ENCODE measurements at regions not wholly inside any gene's neighbourhood (a gene's known extent, or its start where the extent isn't known, plus 50 kb on each side); places are given as distances from the start of the nearest gene placed in this dataset.

DNA sequence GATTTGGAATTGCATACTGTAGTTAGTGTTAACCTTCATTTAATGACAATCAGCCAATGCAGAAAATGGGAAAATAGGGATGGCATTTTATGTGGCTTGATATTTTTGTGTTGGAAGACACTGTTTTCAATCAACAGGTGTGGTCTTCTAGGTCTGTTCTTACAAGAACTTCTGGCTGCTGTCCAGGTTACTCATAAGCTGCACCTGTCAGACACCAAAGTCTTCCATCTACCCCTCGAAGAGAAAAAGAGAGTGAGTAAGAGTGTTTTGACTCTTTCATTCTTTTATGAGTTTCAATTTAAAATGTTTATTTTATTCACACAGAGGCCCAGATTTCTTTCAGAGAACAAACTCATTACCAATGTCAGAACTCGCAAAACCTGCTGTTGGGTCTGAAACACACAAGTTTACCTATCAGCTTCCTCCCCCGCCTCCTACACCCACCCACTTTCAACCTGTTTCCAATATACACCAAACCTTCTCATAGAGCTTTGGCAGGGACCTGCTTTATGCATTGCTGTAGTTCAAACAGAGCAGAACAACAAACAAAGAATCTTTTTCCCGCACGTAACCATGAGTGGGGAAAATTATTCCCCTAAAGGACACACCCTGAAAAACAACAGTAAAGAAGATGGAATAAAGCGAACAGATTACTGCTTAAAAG lies 767.7 kb upstream of the ALCAM start:
- no peak overlapping the region for H3K4me3 Mint-ChIP-seq
- H3K27me3 ChIP-seq (ENCODE audit: control insufficient read depth in 1 of 2, insufficient read depth in 2 of 2, low read length in 2 of 2) = no peaks in the 10 kb centered on the region
- H3K9me3 ChIP-seq (ENCODE audit: control insufficient read depth in 1 of 2, insufficient read depth in 1 of 2, low read length in 2 of 2) = no peaks in the 10 kb centered on the region

GRCh38 chr3:104604326-104605010 lies 762.2 kb upstream of the ALCAM start:
- no peak overlapping the region for H3K27ac Mint-ChIP-seq
- no peak for TF ChIP-seq CTCF (IDR thresholded peaks at IDR 0.05)
- no peak for ATAC-seq (ENCODE audit: poor library complexity)
- H3K27me3 Mint-ChIP-seq = peaks cover 11% of the 10 kb centered on the region
- Histone ChIP-seq H3K4me1 (ENCODE audit: insufficient read depth, low read length) (no peaks in the 10 kb centered on the region), H3K4me3 (ENCODE audit: low read length) (no peak overlapping the region), H3K9me3 (ENCODE audit: control insufficient read depth in 1 of 2, insufficient read depth in 1 of 2, low read length in 2 of 2) (no peaks in the 10 kb centered on the region), H3K36me3 (ENCODE audit: insufficient read depth, low read length) (no peaks in the 10 kb centered on the region), H3K27me3 (ENCODE audit: control insufficient read depth in 1 of 2, insufficient read depth in 2 of 2, low read length in 2 of 2) (no peaks in the 10 kb centered on the region), H3K27ac (ENCODE audit: low read depth in 1 of 2, low read length in 2 of 2) (no peak overlapping the region)
- intact Hi-C loops (cut with DNase I, micrococcal nuclease) = loop anchor here in 1 of 2 experiments (10.0 kb wide), 1 partner anchor 760 kb away; the partner anchor contains the start of gene ALCAM
- no peak for DNase-seq
- ChIA-PET POLR2A (no interaction called here), CTCF (no interaction called here)
- H3K4me3 Mint-ChIP-seq = no peak overlapping the region
- no peaks in the 10 kb centered on the region for H3K36me3 Mint-ChIP-seq (ENCODE audit: low read depth)
- no peaks in the 10 kb centered on the region for H3K4me1 Mint-ChIP-seq (ENCODE audit: low read depth)
- H3K9me3 Mint-ChIP-seq = no peaks in the 10 kb centered on the region

More for the DNA sequence above, 767.7 kb upstream of the ALCAM start:
- Mint-ChIP-seq H3K9me3 (no peaks in the 10 kb centered on the region), H3K4me1 (ENCODE audit: low read depth) (no peaks in the 10 kb centered on the region), H3K36me3 (ENCODE audit: low read depth) (no peaks in the 10 kb centered on the region), H3K27ac (no peak overlapping the region), H3K27me3 (no peaks in the 10 kb centered on the region)
- Histone ChIP-seq H3K36me3 (ENCODE audit: insufficient read depth, low read length) (no peaks in the 10 kb centered on the region), H3K27ac (ENCODE audit: low read depth in 1 of 2, low read length in 2 of 2) (no peak overlapping the region), H3K4me1 (ENCODE audit: insufficient read depth, low read length) (no peaks in the 10 kb centered on the region), H3K4me3 (ENCODE audit: low read length) (no peak overlapping the region)
- no peak for DNase-seq
- intact Hi-C loops (cut with DNase I, micrococcal nuclease) = loop anchor here in 1 of 2 experiments (10.0 kb wide), 1 partner anchor 916 kb away; no protein-coding TSS in a partner anchor
- no peak for TF ChIP-seq CTCF (IDR thresholded peaks at IDR 0.05)
- ChIA-PET POLR2A (no interaction called here), CTCF (no interaction called here)
- no peak for ATAC-seq (ENCODE audit: poor library complexity)

DNA sequence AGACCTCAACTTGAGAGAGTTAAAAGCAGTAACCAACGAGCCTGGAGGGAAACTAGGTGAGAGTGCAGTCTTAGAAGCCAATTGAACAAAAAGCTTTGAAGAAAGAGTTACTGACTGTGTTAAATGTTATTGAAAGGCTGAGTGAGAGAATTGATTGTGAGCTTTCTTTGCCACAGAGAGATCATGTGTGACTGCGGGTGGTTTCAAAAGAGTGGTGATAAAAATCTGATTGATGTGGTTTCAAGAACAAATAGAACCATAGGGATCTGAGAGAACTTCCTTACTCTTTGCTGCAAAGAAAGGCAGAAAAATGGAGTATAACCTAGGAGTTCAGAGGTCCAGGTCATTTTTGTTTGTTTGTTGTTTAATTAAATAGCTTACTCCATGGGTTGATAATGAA lies 759.9 kb upstream of the ALCAM start:
- H3K27me3 Mint-ChIP-seq = peaks cover 11% of the 10 kb centered on the region
- intact Hi-C loops (cut with DNase I, micrococcal nuclease) = loop anchor here in 1 of 2 experiments (10.0 kb wide), 1 partner anchor 758 kb away; the partner anchor contains the start of gene ALCAM
- H3K4me3 Mint-ChIP-seq = no peak overlapping the region
- TF ChIP-seq CTCF (IDR thresholded peaks at IDR 0.05) = no peak
- no peaks in the 10 kb centered on the region for H3K4me1 Mint-ChIP-seq (ENCODE audit: low read depth)
- Histone ChIP-seq H3K4me1 (ENCODE audit: insufficient read depth, low read length) (no peaks in the 10 kb centered on the region), H3K4me3 (ENCODE audit: low read length) (no peak overlapping the region), H3K27ac (ENCODE audit: low read depth in 1 of 2, low read length in 2 of 2) (no peak overlapping the region), H3K36me3 (ENCODE audit: insufficient read depth, low read length) (no peaks in the 10 kb centered on the region), H3K9me3 (ENCODE audit: control insufficient read depth in 1 of 2, insufficient read depth in 1 of 2, low read length in 2 of 2) (no peaks in the 10 kb centered on the region), H3K27me3 (ENCODE audit: control insufficient read depth in 1 of 2, insufficient read depth in 2 of 2, low read length in 2 of 2) (no peaks in the 10 kb centered on the region)
- no peak for DNase-seq
- ChIA-PET CTCF (interaction anchor here (2.1 kb wide), 1 partner anchor 10 kb away, joined by 5 read pairs; no protein-coding TSS in a partner anchor), POLR2A (no interaction called here)
- no peaks in the 10 kb centered on the region for H3K36me3 Mint-ChIP-seq (ENCODE audit: low read depth)
- H3K9me3 Mint-ChIP-seq = no peaks in the 10 kb centered on the region
- ATAC-seq (ENCODE audit: poor library complexity) = no peak
- H3K27ac Mint-ChIP-seq = no peak overlapping the region
